Esophagus muscularis mucosa (tissue), 3 donors: ENCODE measurements at regions not wholly inside any gene's neighbourhood (a gene's known extent, or its start where the extent isn't known, plus 50 kb on each side); places are given as distances from the start of the nearest gene placed in this dataset.

Experiments used
- POLR2A ChIP-seq: fragments of 450-650 bp; IDR thresholded peaks from one replicate; pipeline ENCODE4 v1.6.1; 2017; ENCODE audit warnings: antibody characterized with exemption, moderate library complexity, mild to moderate bottlenecking, low read depth
- TF ChIP-seq, protein P1 (sequence below), 3 experiments: fragments of 200-600 bp in 2 of 3; fragments of 450-650 bp in 1 of 3; sonication (generic) in 2 of 3; IDR thresholded peaks; one replicate each; pipeline ENCODE4 v1.5.1; 2017 to 2019; ENCODE audit warnings: antibody characterized with exemption in 3 of 3, mild to moderate bottlenecking in 2 of 3, moderate library complexity in 1 of 3

DNA sequence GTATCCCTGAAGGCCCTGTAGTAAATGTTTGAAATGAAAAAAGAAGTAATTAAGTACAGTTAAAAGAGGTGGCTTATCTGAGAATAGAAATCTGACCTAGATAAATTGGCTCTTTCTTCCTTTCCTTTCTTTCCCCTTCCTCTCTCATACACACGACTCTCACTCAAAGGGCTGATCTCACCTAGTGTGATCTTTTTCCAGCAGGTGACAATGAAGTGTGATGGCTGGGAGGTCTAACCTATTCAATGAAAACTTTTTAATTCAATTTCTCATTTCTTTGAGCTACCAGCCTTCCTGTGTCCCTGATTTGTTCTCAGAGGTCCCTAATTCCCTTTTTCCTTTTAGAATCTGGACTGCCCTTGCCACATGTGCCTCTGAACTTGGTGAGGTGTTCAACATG is 118.0 kb upstream of the RIMS1 start:
- TF ChIP-seq, protein P1, sequence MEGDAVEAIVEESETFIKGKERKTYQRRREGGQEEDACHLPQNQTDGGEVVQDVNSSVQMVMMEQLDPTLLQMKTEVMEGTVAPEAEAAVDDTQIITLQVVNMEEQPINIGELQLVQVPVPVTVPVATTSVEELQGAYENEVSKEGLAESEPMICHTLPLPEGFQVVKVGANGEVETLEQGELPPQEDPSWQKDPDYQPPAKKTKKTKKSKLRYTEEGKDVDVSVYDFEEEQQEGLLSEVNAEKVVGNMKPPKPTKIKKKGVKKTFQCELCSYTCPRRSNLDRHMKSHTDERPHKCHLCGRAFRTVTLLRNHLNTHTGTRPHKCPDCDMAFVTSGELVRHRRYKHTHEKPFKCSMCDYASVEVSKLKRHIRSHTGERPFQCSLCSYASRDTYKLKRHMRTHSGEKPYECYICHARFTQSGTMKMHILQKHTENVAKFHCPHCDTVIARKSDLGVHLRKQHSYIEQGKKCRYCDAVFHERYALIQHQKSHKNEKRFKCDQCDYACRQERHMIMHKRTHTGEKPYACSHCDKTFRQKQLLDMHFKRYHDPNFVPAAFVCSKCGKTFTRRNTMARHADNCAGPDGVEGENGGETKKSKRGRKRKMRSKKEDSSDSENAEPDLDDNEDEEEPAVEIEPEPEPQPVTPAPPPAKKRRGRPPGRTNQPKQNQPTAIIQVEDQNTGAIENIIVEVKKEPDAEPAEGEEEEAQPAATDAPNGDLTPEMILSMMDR (IDR thresholded peaks at IDR 0.05) = no peak
- no peak for TF ChIP-seq POLR2A
